Stimulated activated naive CD8-positive, alpha-beta T cell treated with anti-CD3 and anti-CD28 coated beads, Interleukin-15, Interleukin-2, amounts not matched to agents 100 ng/mL and 50 ng/mL, for 24 hours (primary cell): ENCODE measurements at regions not wholly inside any gene's neighbourhood (a gene's known extent, or its start where the extent isn't known, plus 50 kb on each side); places are given as distances from the start of the nearest gene placed in this dataset.
"Not testable (repeated sequence)": the region's sequence is repeated elsewhere in the genome, so short reads cannot be mapped to it uniquely, and the experiment has no call there.

ENCODE experiments used
- H3K27ac Mint-ChIP-seq: one replicate; pipeline ENCODE4 v1.8.0; 2021; ENCODE audit warnings: mild to moderate bottlenecking, mixed read lengths
- H3K27me3 Mint-ChIP-seq: one replicate; pipeline ENCODE4 v1.8.0; 2021; ENCODE audit warnings: mixed read lengths
- H3K36me3 Mint-ChIP-seq: one replicate; pipeline ENCODE4 v1.8.0; 2021; ENCODE audit warnings: low read depth, mixed read lengths
- H3K4me1 Mint-ChIP-seq: one replicate; pipeline ENCODE4 v1.8.0; 2021; ENCODE audit warnings: low read depth, mixed read lengths
- H3K4me3 Mint-ChIP-seq: one replicate; pipeline ENCODE4 v1.8.0; 2021; ENCODE audit warnings: mild to moderate bottlenecking, mixed read lengths
- H3K9me3 Mint-ChIP-seq: one replicate; pipeline ENCODE4 v1.8.0; 2021; ENCODE audit warnings: mixed read lengths

- no peaks in the 10 kb centered on the region for H3K9me3 Mint-ChIP-seq
- H3K4me1 Mint-ChIP-seq: peaks cover 7% of the 10 kb centered on the region
- no peaks in the 10 kb centered on the region for H3K27me3 Mint-ChIP-seq
- no peaks in the 10 kb centered on the region for H3K36me3 Mint-ChIP-seq
- no peak overlapping the region for H3K4me3 Mint-ChIP-seq
- no peak overlapping the region for H3K27ac Mint-ChIP-seq
Measured at GRCh38 chr4:26229974-26230373, 90.8 kb upstream of the RBPJ start.

GRCh38 chr4:26233350-26233749 is 87.5 kb upstream of the RBPJ start:
- Mint-ChIP-seq H3K9me3 (no peaks in the 10 kb centered on the region), H3K27ac (no peak overlapping the region), H3K36me3 (no peaks in the 10 kb centered on the region), H3K27me3 (peaks cover 4% of the 10 kb centered on the region), H3K4me1 (peaks cover 7% of the 10 kb centered on the region), H3K4me3 (no peak overlapping the region)

GRCh38 chr4:26235500-26235899 is 85.3 kb upstream of the RBPJ start:
- Mint-ChIP-seq H3K27ac (no peak overlapping the region), H3K4me1 (peaks cover 7% of the 10 kb centered on the region), H3K9me3 (no peaks in the 10 kb centered on the region)

GRCh38 chr4:26237916-26238315 is 82.9 kb upstream of the RBPJ start:
- Mint-ChIP-seq H3K36me3 (no peaks in the 10 kb centered on the region), H3K27ac (no peak overlapping the region), H3K4me1 (peaks cover 13% of the 10 kb centered on the region), H3K9me3 (no peaks in the 10 kb centered on the region), H3K4me3 (no peak overlapping the region), H3K27me3 (peaks cover 4% of the 10 kb centered on the region)

More at GRCh38 chr4:26235500-26235899, 85.3 kb upstream of the RBPJ start:
- Mint-ChIP-seq H3K27me3 (peaks cover 4% of the 10 kb centered on the region), H3K4me3 (no peak overlapping the region), H3K36me3 (no peaks in the 10 kb centered on the region)

- no peaks in the 10 kb centered on the region for H3K36me3 Mint-ChIP-seq
- H3K4me1 Mint-ChIP-seq: peaks cover 11% of the 10 kb centered on the region
- H3K27ac Mint-ChIP-seq: no peak overlapping the region
- H3K27me3 Mint-ChIP-seq: peaks cover 4% of the 10 kb centered on the region
- no peaks in the 10 kb centered on the region for H3K9me3 Mint-ChIP-seq
- H3K4me3 Mint-ChIP-seq: no peak overlapping the region
Measured at GRCh38 chr4:26238426-26238777, 82.4 kb upstream of the RBPJ start.

- Mint-ChIP-seq H3K4me3 (no peak overlapping the region), H3K9me3 (no peaks in the 10 kb centered on the region), H3K36me3 (no peaks in the 10 kb centered on the region), H3K4me1 (peaks cover 6% of the 10 kb centered on the region), H3K27me3 (peaks cover 4% of the 10 kb centered on the region), H3K27ac (no peak overlapping the region)
Measured at GRCh38 chr4:26238778-26239679, 81.8 kb upstream of the RBPJ start.

GRCh38 chr4:26239801-26240200 is 81.0 kb upstream of the RBPJ start:
- H3K4me3 Mint-ChIP-seq: no peak overlapping the region
- H3K4me1 Mint-ChIP-seq: peaks cover 6% of the 10 kb centered on the region
- H3K27me3 Mint-ChIP-seq: peaks cover 4% of the 10 kb centered on the region
- H3K36me3 Mint-ChIP-seq: no peaks in the 10 kb centered on the region
- H3K27ac Mint-ChIP-seq: no peak overlapping the region
- no peaks in the 10 kb centered on the region for H3K9me3 Mint-ChIP-seq

- H3K27me3 Mint-ChIP-seq: peaks cover 4% of the 10 kb centered on the region
- H3K4me3 Mint-ChIP-seq: no peak overlapping the region
- H3K27ac Mint-ChIP-seq: no peak overlapping the region
- H3K9me3 Mint-ChIP-seq: no peaks in the 10 kb centered on the region
- H3K4me1 Mint-ChIP-seq: peaks cover 6% of the 10 kb centered on the region
- H3K36me3 Mint-ChIP-seq: no peaks in the 10 kb centered on the region
Measured at GRCh38 chr4:26241179-26241578, 79.6 kb upstream of the RBPJ start.

GRCh38 chr4:26242451-26242850 is 78.4 kb upstream of the RBPJ start:
- H3K27me3 Mint-ChIP-seq: peaks cover 4% of the 10 kb centered on the region

GRCh38 chr4:26244138-26244537 is 76.7 kb upstream of the RBPJ start:
- not testable (repeated sequence) for H3K27ac Mint-ChIP-seq, H3K36me3 Mint-ChIP-seq, H3K4me3 Mint-ChIP-seq, H3K4me1 Mint-ChIP-seq, H3K27me3 Mint-ChIP-seq, H3K9me3 Mint-ChIP-seq

More at GRCh38 chr4:26242451-26242850, 78.4 kb upstream of the RBPJ start:
- no peaks in the 10 kb centered on the region for H3K36me3 Mint-ChIP-seq
- no peak overlapping the region for H3K27ac Mint-ChIP-seq
- H3K4me3 Mint-ChIP-seq: no peak overlapping the region
- H3K4me1 Mint-ChIP-seq: peaks cover 6% of the 10 kb centered on the region
- H3K9me3 Mint-ChIP-seq: no peaks in the 10 kb centered on the region

GRCh38 chr4:26248647-26249046 is 72.2 kb upstream of the RBPJ start:
- no peak overlapping the region for H3K27ac Mint-ChIP-seq
- peaks cover 5% of the 10 kb centered on the region for H3K4me1 Mint-ChIP-seq
- peaks cover 4% of the 10 kb centered on the region for H3K27me3 Mint-ChIP-seq
- no peaks in the 10 kb centered on the region for H3K9me3 Mint-ChIP-seq
- H3K4me3 Mint-ChIP-seq: no peak overlapping the region
- no peaks in the 10 kb centered on the region for H3K36me3 Mint-ChIP-seq

GRCh38 chr4:26252349-26253025 is 68.3 kb upstream of the RBPJ start:
- H3K27ac Mint-ChIP-seq: no peak overlapping the region
- no peaks in the 10 kb centered on the region for H3K9me3 Mint-ChIP-seq
- H3K4me3 Mint-ChIP-seq: no peak overlapping the region
- no peaks in the 10 kb centered on the region for H3K36me3 Mint-ChIP-seq
- H3K4me1 Mint-ChIP-seq: peaks cover 5% of the 10 kb centered on the region
- peaks cover 7% of the 10 kb centered on the region for H3K27me3 Mint-ChIP-seq

GRCh38 chr4:26253968-26254367 is 66.8 kb upstream of the RBPJ start:
- no peak overlapping the region for H3K27ac Mint-ChIP-seq
- no peak overlapping the region for H3K4me3 Mint-ChIP-seq
- H3K9me3 Mint-ChIP-seq: no peaks in the 10 kb centered on the region
- H3K4me1 Mint-ChIP-seq: peaks cover 5% of the 10 kb centered on the region
- no peaks in the 10 kb centered on the region for H3K36me3 Mint-ChIP-seq
- H3K27me3 Mint-ChIP-seq: peaks cover 14% of the 10 kb centered on the region

GRCh38 chr4:26255989-26256388 is 64.8 kb upstream of the RBPJ start:
- Mint-ChIP-seq H3K4me3 (no peak overlapping the region), H3K9me3 (no peaks in the 10 kb centered on the region), H3K27ac (no peak overlapping the region)

GRCh38 chr4:26257444-26257843 is 63.4 kb upstream of the RBPJ start:
- not testable (repeated sequence) for H3K27ac Mint-ChIP-seq, H3K4me3 Mint-ChIP-seq, H3K4me1 Mint-ChIP-seq, H3K9me3 Mint-ChIP-seq, H3K36me3 Mint-ChIP-seq
- H3K27me3 Mint-ChIP-seq: peaks cover 24% of the 10 kb centered on the region

More at GRCh38 chr4:26255989-26256388, 64.8 kb upstream of the RBPJ start:
- Mint-ChIP-seq H3K27me3 (peaks cover 15% of the 10 kb centered on the region), H3K36me3 (no peaks in the 10 kb centered on the region), H3K4me1 (peaks cover 5% of the 10 kb centered on the region)
